HG03342 (cell line): ENCODE measurements at regions not wholly inside any gene's neighbourhood (a gene's known extent, or its start where the extent isn't known, plus 50 kb on each side); places are given as distances from the start of the nearest gene placed in this dataset.

Experiments
- ATAC-seq: cut with Tn5 transposase; IDR thresholded peaks from one replicate; pipeline ENCODE4 v1.9.1; 2021; ENCODE audit warnings: mild to moderate bottlenecking, moderate library complexity; ENCODE audit not compliant: unreplicated experiment

- no peak for ATAC-seq
Measured at GRCh38 chr20:24718277-24718676, 230.8 kb upstream of the CST7 start.

DNA sequence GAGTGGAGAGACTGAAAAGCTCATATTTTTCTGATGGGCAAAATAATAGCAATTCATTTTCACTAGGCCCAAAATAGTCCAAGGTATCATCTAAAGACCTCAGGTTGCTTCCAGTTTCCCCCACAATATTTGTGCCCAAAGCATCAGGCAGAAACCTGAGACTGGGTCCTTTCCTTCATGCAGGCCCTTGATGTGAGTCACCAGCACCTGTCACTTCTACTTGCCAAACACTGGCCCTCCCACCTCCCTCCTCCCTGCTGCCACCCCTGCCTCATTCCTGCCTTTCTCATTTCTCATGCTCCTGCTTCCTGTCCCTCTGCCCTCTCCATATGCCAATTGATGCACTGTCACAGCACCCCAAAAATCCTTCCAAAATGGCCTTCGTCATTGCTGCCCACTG, 230.4 kb upstream of the CST7 start:
- no peak for ATAC-seq

GRCh38 chr20:24720957-24721356, 228.1 kb upstream of the CST7 start:
- ATAC-seq, result no peak

DNA sequence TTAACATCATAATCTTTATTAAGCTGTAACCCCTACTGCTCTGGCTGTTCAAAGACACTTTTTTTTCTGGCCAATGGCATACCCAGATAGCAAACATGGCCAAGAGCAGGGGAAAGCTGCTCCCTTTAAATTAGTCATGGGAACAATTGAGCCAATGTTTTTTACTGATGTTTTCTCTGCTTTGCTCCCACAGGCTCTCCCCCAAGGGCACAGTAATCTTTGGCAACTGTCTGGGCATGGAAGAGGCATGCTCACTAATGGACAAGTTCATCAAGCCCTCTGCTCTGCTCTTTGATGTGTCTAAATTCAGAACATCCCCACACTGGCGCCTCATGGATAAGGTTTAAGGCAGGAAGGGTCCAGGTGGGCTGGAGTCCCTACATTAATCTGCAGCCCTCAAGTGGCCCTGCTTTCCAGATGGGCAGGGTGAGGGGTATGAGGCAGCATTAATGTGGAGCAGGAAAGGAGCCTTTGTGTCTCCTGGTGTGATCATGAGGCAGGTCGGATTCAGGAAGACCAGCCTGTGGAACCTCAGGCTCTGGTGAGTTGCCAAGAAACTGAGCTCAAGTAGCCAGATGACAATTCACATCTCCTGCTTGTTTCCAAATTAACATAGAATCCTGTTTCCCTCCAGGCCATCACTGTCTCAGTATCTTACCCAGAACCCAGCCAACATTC, 227.0 kb upstream of the CST7 start:
- ATAC-seq, result no peak

DNA sequence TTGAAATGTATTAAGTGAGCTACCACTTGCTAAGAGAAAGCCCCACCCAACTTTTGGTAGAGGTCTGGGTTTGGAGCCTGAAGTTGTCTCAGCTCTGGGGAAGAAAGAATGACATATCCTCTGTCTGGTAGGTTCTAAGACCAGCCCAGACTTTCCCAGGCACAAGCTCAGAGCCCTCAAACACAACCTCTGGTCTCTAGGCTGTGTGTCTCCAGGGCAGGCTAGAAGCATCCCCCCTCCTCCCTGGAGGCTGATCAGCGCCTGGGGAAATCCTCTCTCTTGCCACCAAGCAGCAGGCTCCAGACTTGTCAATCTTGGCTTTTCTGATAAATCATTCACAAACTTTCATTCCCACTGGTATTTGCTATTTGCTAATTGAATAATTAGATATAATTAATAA, 226.5 kb upstream of the CST7 start:
- ATAC-seq, result no peak

DNA sequence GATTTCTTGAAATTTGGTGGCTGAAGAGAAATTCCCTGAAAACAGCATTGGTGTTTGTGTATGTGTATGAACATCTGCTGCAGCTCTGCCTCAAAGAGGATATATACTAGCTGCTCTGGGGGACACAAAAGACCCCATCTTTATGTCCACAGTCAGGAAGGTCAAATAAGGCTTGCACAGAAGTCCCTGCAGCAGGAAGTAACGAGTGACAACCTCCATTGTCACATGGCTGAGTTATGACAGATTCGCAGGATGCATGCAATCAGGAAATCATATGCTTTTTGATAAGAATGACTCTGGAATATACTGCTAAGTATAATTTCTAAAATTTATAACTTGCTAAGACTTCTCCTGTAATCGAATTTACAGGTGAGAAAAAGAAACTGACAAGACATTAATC, 225.9 kb upstream of the CST7 start:
- ATAC-seq, result no peak

DNA sequence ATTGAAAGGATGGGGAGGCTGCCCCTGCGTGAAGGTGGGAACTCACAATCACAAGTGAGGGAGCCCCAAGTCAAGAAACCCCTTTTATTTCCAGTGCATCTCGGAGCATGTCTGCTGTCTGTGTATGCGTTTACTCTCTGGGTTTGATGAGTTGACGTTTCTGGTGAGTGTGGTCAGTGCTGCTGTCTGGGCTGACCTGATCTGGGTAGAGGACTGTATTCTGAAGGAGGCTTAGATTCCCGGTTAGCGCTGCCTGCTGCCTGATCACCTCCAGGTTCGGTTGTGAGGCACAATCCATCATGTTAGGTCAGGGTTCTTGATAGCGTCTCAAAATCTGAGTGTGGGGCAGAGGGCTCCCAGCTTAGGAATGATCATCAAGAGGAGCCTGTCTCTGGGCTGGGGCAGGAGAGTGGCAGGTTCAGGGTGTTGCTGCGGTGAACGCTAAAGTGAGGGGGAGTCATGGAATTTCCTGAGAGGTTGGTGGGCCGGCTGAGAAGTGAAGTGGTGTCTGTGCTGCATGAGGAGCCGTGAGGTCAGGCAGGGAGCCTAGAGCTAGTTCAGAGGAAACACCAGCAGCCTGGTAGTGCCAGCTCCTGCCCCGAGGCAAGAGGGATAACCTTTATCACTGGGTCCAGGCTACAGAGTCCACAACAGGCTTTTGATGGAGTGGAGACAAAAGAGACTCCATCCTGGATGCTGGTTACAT, 225.3 kb upstream of the CST7 start:
- no peak for ATAC-seq

- ATAC-seq, result no peak
Measured at GRCh38 chr20:24724982-24725533, 224.0 kb upstream of the CST7 start.

DNA sequence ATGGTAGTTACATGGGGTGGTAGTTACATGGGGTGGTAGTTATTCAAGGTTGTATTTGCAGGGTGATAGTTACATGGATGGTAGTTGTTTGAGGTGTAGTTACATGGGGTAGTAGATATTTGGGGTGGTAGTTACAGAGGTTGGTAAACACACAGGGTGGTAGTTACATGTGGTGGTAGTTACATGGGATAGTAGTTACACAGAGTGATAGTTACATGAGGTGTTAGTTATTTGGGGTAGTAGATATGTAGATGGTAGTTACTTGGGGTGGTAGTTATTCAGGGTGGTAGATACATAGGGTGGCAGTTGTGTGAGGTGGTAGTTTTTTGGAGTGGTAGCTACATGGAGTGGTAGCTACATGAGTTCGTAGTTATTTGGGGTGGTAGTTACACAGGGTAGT, 221.3 kb upstream of the CST7 start:
- no peak for ATAC-seq

DNA sequence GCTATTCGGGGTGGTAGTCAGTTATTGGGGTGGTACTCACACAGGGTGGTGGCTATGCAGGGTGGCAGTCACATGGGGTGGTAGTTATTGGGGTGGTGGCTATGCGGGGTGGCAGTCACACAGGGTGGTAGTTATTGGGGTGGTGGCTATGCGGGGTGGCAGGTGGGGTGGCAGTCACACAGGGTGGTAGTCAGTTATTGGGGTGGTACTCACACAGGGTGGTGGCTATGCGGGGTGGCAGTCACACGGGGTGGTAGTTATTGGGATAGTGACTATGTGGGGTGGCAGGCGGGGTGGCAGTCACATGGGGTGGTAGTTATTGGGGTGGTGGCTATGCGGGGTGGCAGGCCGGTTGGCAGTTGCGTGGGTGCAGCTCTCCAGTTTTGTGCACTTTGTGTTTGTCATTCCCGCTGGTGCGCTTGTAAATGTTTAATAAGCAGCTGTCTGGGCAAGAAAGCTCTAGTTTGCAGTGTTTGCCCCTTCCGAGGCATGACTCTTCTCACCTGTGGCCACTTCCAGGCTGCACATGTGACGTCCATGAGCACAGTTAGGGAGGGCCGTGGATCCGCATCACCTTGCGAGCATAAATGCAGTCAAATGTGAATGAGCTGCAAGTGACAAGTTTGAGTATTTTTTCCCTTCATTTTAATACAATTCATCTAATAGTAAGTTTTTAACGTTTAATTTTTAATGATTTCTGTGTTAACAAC, 219.0 kb upstream of the CST7 start:
- ATAC-seq, result no peak

GRCh38 chr20:24730750-24731149, 218.3 kb upstream of the CST7 start:
- no peak for ATAC-seq

DNA sequence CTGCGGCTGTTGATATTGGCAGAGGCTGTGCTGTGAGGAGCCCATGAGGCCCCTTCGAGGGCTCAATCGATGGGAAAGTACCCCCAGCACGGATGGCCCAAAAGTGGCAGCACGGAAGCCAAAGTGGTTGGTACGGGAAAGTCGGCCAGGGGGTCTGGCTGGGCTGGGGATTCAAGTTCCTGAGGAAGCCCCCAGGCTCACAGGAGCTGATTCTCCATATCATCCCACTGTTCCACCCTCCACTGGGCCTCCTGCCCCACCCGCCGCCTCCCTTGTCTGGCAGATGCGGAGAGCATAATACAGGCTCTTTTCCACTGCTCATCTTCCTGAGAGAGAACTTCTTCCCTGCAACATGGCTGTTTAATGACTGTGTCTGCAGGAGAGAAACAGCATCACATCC, 217.8 kb upstream of the CST7 start:
- no peak for ATAC-seq

GRCh38 chr20:24732076-24732475, 217.0 kb upstream of the CST7 start:
- no peak for ATAC-seq

GRCh38 chr20:24732599-24732998, 216.5 kb upstream of the CST7 start:
- no peak for ATAC-seq

- no peak for ATAC-seq
Measured at GRCh38 chr20:24733416-24733815, 215.7 kb upstream of the CST7 start.

DNA sequence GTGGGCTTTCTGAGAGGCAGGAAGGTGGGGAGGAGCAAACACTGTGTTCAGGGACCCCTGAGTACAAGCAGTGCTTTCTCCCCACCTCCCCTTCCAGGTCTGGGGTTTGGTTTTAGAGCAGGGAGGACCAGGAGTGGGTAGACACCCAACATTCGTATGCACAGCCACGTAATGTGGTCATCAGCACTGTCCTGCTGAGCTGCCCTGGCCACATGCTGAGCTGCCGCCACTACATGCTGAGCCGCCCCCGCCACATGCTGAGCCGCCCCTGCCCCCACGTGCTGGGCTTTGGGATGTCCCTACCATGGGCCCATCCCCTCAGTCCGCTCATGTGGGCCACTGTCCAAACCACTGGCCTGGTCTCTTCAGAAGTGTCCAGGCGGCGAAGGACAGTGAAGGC, 214.9 kb upstream of the CST7 start:
- no peak for ATAC-seq

GRCh38 chr20:24735263-24735662, 213.8 kb upstream of the CST7 start:
- no peak for ATAC-seq

DNA sequence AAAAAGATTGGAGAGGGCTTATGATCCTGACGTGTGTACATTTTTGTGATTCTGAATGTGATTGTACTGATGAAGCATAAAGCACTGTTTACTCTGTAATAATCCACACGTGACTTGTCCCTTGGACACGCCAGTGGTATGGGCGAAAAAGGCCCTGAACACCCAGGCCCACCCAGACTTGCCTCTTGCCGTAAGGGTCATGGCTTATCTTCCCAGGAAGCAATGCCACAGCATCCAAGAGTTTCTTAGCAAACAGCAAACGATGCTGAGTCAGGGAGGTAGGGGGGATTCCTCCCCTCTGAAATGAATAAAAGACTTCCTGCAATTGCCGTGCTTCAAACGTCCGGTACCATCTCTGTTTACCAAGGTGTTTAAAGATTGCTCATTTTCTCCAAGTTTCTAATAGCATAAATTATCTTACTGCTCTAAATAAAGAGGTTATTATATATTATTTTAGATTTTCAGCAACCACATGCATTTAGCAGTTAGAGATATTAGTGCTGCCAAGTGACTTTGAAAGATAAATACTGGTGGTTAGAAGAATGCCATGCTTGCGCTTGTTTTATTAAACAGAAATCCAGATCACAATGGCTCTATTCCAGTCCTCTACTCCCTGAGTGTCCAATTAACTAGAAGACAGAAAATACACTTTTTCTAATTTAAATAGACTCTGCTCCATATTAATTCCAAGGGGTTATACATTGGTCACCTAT, 212.8 kb upstream of the CST7 start:
- no peak for ATAC-seq

- no peak for ATAC-seq
Measured at GRCh38 chr20:24736844-24737211, 212.2 kb upstream of the CST7 start.

GRCh38 chr20:24737212-24737850, 211.7 kb upstream of the CST7 start:
- no peak for ATAC-seq
